ENCODE measurements at regions not wholly inside any gene's neighbourhood (a gene's known extent, or its start where the extent isn't known, plus 50 kb on each side); places are given as distances from the start of the nearest gene placed in this dataset.

DNA sequence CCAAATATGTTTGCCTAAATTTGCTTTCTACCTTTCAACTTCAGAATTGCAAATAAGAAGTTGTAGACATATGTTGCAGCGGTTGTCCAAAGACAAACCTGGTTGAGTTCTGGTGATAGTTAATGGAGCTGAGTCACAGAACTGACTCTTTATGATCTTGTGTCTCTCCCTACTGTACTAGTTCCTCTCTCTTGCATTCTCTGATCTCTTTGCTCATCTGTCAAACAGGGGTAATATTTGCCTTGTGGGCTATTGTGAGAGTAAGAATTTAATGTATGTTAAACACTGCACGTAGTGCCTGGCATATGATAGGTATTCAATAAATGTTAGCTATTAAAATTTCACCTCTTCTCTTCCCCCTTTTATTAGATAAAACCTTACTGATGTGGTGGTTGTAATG lies 283.5 kb upstream of the RGS6 start:
- H3K9me3 Mint-ChIP-seq (ENCODE audit: unreplicated experiment): peaks cover 27% of the 10 kb centered on the region
- BruUV-seq (replicated peaks): no TSS peak
- no peak overlapping the region for H3K4me3 Mint-ChIP-seq (ENCODE audit: unreplicated experiment)
- ChIA-PET CTCF (interaction anchor here (1.2 kb wide), 1 partner anchor 90 kb away, joined by 3 read pairs; no protein-coding TSS in a partner anchor), POLR2A (interaction anchor here (0.9 to 1.2 kb wide), 2 partner anchors 13 to 77 kb away, joined by 3 to 6 read pairs; no protein-coding TSS in a partner anchor)
- no peak for DNase-seq (ENCODE audit: unreplicated experiment)
- intact Hi-C loops (cut with micrococcal nuclease): no loop called here
- H3K27me3 Mint-ChIP-seq (ENCODE audit: insufficient read depth, unreplicated experiment): no peaks in the 10 kb centered on the region
- H3K36me3 Mint-ChIP-seq (ENCODE audit: insufficient read depth, unreplicated experiment): peaks cover 34% of the 10 kb centered on the region
- no peak overlapping the region for H3K27ac Mint-ChIP-seq (ENCODE audit: low read depth, unreplicated experiment)
- no peaks in the 10 kb centered on the region for H3K4me1 Mint-ChIP-seq (ENCODE audit: insufficient read depth, unreplicated experiment)
- TF ChIP-seq, protein P1, sequence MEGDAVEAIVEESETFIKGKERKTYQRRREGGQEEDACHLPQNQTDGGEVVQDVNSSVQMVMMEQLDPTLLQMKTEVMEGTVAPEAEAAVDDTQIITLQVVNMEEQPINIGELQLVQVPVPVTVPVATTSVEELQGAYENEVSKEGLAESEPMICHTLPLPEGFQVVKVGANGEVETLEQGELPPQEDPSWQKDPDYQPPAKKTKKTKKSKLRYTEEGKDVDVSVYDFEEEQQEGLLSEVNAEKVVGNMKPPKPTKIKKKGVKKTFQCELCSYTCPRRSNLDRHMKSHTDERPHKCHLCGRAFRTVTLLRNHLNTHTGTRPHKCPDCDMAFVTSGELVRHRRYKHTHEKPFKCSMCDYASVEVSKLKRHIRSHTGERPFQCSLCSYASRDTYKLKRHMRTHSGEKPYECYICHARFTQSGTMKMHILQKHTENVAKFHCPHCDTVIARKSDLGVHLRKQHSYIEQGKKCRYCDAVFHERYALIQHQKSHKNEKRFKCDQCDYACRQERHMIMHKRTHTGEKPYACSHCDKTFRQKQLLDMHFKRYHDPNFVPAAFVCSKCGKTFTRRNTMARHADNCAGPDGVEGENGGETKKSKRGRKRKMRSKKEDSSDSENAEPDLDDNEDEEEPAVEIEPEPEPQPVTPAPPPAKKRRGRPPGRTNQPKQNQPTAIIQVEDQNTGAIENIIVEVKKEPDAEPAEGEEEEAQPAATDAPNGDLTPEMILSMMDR (IDR thresholded peaks at IDR 0.05; ENCODE audit: unreplicated experiment): no peak

DNA sequence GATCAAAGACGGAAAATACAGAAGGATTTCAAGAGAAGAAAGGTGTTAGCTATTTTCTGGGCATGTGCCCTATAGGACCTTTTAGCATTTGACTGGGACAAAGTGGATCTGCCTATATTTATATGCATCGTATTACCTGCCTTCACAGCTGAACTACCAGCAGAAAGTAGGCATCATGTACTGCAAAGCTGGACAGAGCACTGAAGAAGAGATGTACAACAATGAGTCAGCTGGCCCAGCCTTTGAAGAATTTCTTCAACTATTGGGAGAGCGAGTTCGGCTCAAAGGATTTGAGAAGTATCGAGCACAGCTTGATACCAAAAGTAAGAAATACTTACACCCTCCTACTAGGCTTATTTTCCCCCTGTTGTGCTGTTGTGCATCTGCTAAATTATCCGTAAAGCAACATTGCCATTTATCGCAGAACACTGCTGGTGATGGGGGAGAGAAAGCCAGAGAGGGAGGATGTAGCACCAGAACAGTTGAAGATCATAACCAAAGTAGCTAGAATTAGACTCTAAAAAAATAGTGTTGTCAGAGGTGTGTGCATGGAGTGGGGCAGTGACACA lies 282.0 kb upstream of the RGS6 start:
- no peaks in the 10 kb centered on the region for H3K27me3 Mint-ChIP-seq (ENCODE audit: insufficient read depth, unreplicated experiment)
- no peak overlapping the region for H3K27ac Mint-ChIP-seq (ENCODE audit: low read depth, unreplicated experiment)
- TF ChIP-seq, protein P1 (IDR thresholded peaks at IDR 0.05; ENCODE audit: unreplicated experiment): no peak
- H3K4me3 Mint-ChIP-seq (ENCODE audit: unreplicated experiment): no peak overlapping the region
- BruUV-seq (replicated peaks): no TSS peak
- H3K9me3 Mint-ChIP-seq (ENCODE audit: unreplicated experiment): peaks cover 27% of the 10 kb centered on the region
- no peaks in the 10 kb centered on the region for H3K4me1 Mint-ChIP-seq (ENCODE audit: insufficient read depth, unreplicated experiment)
- intact Hi-C loops (cut with micrococcal nuclease): no loop called here
- CTCF ChIA-PET: no interaction called here
- POLR2A ChIA-PET: interaction anchor here (0.6 to 1.3 kb wide), 3 partner anchors 87 to 1317 kb away, joined by 3 read pairs; no protein-coding TSS in a partner anchor
- peaks cover 33% of the 10 kb centered on the region for H3K36me3 Mint-ChIP-seq (ENCODE audit: insufficient read depth, unreplicated experiment)
- no peak for DNase-seq (ENCODE audit: unreplicated experiment)

DNA sequence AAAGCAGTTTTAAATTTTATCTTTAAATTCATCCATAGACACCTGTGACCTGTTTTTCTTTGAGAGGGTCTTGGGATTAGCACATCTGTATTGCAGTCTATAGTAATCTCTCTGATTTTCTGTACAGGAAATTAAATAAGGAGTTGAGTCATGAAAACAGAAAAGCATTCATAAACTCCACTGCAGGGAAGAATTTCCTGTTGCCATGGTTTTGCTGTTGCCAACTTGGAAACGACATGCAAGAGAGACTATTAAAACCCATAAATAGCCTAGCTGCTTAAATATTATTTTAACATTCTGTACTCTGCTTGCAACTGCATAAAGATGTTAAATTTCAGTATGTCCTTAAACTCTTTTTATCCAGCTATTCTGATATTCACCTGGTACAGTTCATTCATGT lies 281.0 kb upstream of the RGS6 start:
- Mint-ChIP-seq H3K9me3 (ENCODE audit: unreplicated experiment) (peaks cover 26% of the 10 kb centered on the region), H3K36me3 (ENCODE audit: insufficient read depth, unreplicated experiment) (peaks cover 30% of the 10 kb centered on the region), H3K4me3 (ENCODE audit: unreplicated experiment) (no peak overlapping the region), H3K27me3 (ENCODE audit: insufficient read depth, unreplicated experiment) (no peaks in the 10 kb centered on the region), H3K4me1 (ENCODE audit: insufficient read depth, unreplicated experiment) (no peaks in the 10 kb centered on the region), H3K27ac (ENCODE audit: low read depth, unreplicated experiment) (no peak overlapping the region)
- peak; percentile 42 for DNase-seq (ENCODE audit: unreplicated experiment)
- POLR2A ChIA-PET: interaction anchor here (0.8 to 1.3 kb wide), 2 partner anchors 88 to 295 kb away, joined by 3 read pairs; no protein-coding TSS in a partner anchor
- intact Hi-C loops (cut with micrococcal nuclease): no loop called here
- CTCF ChIA-PET: no interaction called here
- TF ChIP-seq, protein P1 (IDR thresholded peaks at IDR 0.05; ENCODE audit: unreplicated experiment): no peak
- BruUV-seq (replicated peaks): no TSS peak

DNA sequence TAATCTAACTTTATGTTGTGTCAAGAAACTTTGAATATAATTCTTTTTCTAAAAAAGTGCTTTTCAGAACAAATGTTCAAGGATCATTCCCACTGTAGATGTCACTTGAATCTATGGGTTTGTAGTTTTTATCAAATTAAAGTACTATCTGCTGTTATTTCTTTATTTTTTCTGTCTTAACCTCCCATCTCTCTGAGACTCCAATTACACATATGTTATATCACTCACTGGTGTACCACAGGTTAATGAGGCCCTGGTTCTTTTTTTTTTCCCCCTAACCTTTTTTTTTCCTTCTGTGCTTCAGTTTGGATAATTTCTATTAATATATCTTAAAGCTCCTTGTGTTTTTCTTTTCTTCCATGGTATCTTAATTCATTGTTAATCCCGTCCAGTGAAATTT lies 279.9 kb upstream of the RGS6 start:
- ChIA-PET CTCF (no interaction called here), POLR2A (no interaction called here)
- intact Hi-C loops (cut with micrococcal nuclease): no loop called here
- DNase-seq (ENCODE audit: unreplicated experiment): no peak
- TF ChIP-seq, protein P1 (IDR thresholded peaks at IDR 0.05; ENCODE audit: unreplicated experiment): no peak
- H3K4me1 Mint-ChIP-seq (ENCODE audit: insufficient read depth, unreplicated experiment): no peaks in the 10 kb centered on the region
- no TSS peak for BruUV-seq (replicated peaks)
- H3K27ac Mint-ChIP-seq (ENCODE audit: low read depth, unreplicated experiment): no peak overlapping the region
- peaks cover 28% of the 10 kb centered on the region for H3K36me3 Mint-ChIP-seq (ENCODE audit: insufficient read depth, unreplicated experiment)
- H3K9me3 Mint-ChIP-seq (ENCODE audit: unreplicated experiment): peaks cover 22% of the 10 kb centered on the region
- no peak overlapping the region for H3K4me3 Mint-ChIP-seq (ENCODE audit: unreplicated experiment)
- no peaks in the 10 kb centered on the region for H3K27me3 Mint-ChIP-seq (ENCODE audit: insufficient read depth, unreplicated experiment)

Data from MCF 10A (cell line).